Tongue (tissue), 1 donor: ENCODE measurements at regions not wholly inside any gene's neighbourhood (a gene's known extent, or its start where the extent isn't known, plus 50 kb on each side); places are given as distances from the start of the nearest gene placed in this dataset.

Experiments used
- DNase-seq: peaks from one replicate; pipeline ENCODE4 v3.0.0-alpha.2; 2015

GRCh38 chr4:124804584-124804983 is 92.1 kb upstream of the ANKRD50 start:
- DNase-seq: no peak

DNA sequence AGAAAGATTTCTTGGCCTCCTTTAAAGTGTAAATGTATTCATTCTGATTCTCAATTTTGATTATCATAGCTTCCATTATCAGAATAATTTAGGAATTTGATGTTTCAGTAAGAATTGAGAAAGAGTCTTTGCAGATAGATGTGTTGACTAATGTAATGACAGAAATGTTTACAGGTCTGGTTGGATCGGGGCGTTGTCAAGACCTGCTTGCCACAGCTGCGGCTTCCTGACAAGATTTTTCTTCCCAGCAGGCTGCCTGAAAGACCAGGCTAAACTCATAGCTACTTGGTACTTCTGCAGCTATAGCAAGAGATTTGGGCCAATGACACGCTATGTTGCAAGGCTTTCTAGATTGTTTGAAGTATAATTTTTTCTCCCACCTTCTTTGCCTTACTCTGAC is 91.5 kb upstream of the ANKRD50 start:
- no peak for DNase-seq

DNA sequence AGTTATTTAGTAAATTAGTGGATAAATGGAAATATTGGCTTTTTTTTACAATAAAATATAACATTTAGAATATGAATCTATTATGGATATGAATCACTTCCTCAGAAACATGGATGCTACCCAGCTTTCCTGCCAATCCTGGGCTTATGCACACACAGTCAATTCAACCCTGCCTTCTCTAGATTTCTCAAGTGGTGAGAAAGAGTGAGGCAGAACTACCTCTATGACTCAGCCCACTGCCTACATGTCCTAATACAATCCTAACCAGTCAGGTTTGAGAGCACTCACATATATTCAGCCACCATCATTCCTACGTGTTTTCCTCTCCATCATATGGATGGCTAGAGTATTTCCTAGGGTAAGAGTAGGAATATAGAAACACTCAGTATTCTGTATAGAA is 91.1 kb upstream of the ANKRD50 start:
- DNase-seq: no peak

DNA sequence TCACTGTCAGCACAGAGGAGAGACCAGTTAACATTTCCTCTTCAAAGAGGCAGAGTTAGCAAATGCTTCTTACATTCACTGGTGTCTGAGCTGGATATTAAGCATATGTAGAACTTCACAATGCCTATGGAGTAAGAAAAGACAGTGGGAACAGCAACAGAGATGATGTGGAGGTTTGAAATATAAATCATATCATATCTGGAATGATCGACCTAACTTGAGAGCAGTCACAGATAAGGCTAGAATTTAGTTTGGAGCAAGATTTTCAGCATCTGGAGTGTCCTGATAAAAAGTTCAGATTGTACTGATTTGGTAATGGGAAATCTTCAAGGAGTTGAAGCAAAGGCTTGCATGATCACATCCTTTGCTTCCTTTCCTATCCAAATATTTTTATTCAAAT is 90.5 kb upstream of the ANKRD50 start:
- DNase-seq: no peak

DNA sequence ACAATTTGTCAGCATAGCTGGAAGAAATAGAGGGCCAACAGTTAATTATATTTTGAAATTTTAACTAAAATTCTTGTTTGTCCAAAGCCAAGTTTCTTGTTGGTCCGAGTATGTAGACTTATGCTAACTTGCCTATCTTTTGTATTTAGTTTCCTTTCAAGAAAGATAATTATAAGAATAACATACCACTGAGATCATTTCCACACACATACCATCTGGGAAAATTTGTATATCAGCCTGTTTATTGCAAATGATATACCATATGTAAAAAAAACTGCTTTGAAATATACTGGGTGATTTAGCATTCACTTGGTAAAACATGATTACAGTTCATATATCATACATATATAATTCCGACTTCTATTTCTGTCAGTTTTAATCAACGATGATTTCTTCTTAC is 84.7 kb upstream of the ANKRD50 start:
- DNase-seq: no peak

DNA sequence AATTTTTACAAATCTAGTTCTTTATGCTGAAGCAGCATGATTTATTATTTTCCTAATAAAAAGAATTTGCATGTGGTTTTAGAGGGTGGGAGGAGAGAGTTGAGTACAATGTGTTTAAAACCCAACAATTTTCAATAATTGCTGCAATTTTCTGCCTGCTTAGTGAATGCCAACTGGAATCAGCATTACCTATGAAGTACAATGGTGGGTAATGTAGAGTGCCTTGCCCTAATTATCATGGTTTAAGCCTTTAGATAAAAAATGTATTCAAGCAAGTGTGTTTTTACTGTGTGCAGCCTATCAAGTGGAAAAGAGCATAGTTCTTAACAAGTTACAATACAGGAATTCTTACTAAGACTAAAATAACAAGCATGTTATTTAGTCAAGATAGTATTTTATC is 77.9 kb upstream of the ANKRD50 start:
- no peak for DNase-seq

DNA sequence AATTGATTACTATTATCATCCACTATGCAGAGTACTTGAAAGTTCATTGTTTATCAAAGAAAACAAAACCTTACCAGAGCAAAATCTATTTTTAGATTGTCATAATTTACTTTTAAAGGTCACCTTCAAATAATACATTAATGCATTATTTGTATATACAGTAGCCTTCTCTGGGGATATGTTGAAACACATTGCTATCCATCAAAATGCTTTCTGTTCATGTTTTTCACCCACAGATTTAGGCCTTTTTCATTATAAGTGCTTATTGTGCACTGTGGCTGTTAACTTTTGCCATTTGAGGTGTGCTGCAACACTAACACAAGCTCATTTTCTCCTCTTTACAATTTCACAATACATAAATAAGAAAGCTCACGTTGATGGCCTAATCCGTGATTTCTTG is 74.1 kb upstream of the ANKRD50 start:
- no peak for DNase-seq

DNA sequence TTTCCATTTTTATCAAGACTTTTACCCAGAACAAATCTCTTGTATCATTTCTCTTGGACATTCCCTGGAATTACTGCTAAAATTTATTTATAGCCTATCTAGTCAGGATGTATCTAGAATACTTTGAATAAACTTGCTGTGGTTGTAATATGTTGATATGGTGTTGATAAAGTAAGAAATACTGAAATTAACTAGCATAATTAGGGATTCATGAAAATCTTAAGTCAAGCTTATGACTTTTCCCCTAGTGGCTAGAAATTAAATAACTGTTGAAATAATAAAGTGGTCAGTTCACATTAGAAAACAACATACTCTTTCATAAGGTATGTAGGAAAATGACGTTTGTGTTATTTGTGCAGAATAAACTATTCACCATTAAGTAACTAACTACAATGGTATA is 73.1 kb upstream of the ANKRD50 start:
- DNase-seq: no peak

- DNase-seq: no peak
Measured at GRCh38 chr4:124783847-124784246, 71.3 kb upstream of the ANKRD50 start.

GRCh38 chr4:124777007-124777406 is 64.5 kb upstream of the ANKRD50 start:
- no peak for DNase-seq

GRCh38 chr4:124768596-124769365 is 56.2 kb upstream of the ANKRD50 start:
- DNase-seq: no peak

GRCh38 chr4:124762956-124763355 is 50.4 kb upstream of the ANKRD50 start:
- DNase-seq: no peak
